NT2/D1 (cell line): ENCODE measurements at regions not wholly inside any gene's neighbourhood (a gene's known extent, or its start where the extent isn't known, plus 50 kb on each side); places are given as distances from the start of the nearest gene placed in this dataset.
"Not testable (repeated sequence)": the region's sequence is repeated elsewhere in the genome, so short reads cannot be mapped to it uniquely, and the experiment has no call there.

Experiments
- SUZ12 ChIP-seq: IDR thresholded peaks from 2 replicates; pipeline ENCODE4 v1.6.1; 2011; ENCODE audit not compliant: insufficient read length, insufficient read depth; ENCODE audit errors: extremely low read depth
- YY1 ChIP-seq: IDR thresholded peaks from 2 replicates; pipeline ENCODE4 v1.6.1; 2011; ENCODE audit not compliant: insufficient read length, insufficient read depth

DNA sequence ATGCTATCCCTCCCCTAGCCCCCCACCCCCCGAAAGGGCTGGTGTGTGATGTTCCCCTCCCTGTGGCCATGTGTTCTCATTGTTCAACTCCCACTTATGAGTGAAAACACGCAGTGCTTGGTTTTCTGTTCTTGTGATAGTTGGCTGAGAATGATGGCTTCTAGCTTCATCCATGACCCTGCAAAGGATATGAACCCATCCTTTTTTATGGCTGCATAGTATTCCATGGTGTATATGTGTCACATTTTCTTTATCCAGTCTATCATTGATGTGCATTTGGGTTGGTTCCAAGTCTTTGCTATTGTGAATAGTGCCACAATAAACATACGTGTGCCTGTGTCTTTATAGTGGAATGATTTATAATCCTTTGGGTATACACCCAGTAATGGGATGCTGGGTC, 565.1 kb upstream of the ADAMTS9 start:
- TF ChIP-seq YY1, SUZ12: not testable (repeated sequence)
